OCI-LY3 (cell line): ENCODE measurements at regions not wholly inside any gene's neighbourhood (a gene's known extent, or its start where the extent isn't known, plus 50 kb on each side); places are given as distances from the start of the nearest gene placed in this dataset.

Source experiments
- H2AFZ ChIP-seq: fragments of 200-600, 300-600 bp; shearing (Covaris generic); 2 replicates; pipeline ENCODE4 v1.6.0; 2014; ENCODE audit warnings: antibody characterized with exemption, low read depth, low read length
- H3K27ac ChIP-seq: fragments of 200-600, 300-600 bp; sonication (generic); 2 replicates; pipeline ENCODE4 v1.5.1; 2014; ENCODE audit warnings: mild to moderate bottlenecking, low read length, moderate library complexity, mixed read lengths
- H3K27me3 ChIP-seq: fragments of 200-600, 300-600 bp; sonication (generic); 2 replicates; pipeline ENCODE4 v1.6.1; 2014; ENCODE audit warnings: low read depth, low read length, mixed read lengths
- H3K36me3 ChIP-seq: fragments of 200-600, 300-600 bp; sonication (generic); replicated peaks from 2 replicates; pipeline ENCODE3; 2014; ENCODE audit warnings: low read depth, low read length, mixed read lengths
- H3K4me1 ChIP-seq: fragments of 300-600, 200-600 bp; sonication (generic); 2 replicates; pipeline ENCODE4 v1.6.1; 2014; ENCODE audit warnings: low read length, mixed read lengths
- H3K4me2 ChIP-seq: fragments of 200-600, 300-600 bp; sonication (generic); 2 replicates; pipeline ENCODE4 v1.6.1; 2014; ENCODE audit warnings: low read length, mixed read lengths
- H3K4me3 ChIP-seq: fragments of 300-600, 200-600 bp; sonication (generic); 2 replicates; pipeline ENCODE4 v1.5.1; 2014; ENCODE audit warnings: antibody characterized with exemption, mild to moderate bottlenecking, low read length, moderate library complexity
- H3K79me2 ChIP-seq: fragments of 300-600, 200-600 bp; shearing (Covaris generic); 2 replicates; pipeline ENCODE4 v1.6.1; 2014; ENCODE audit warnings: mild to moderate bottlenecking, low read length, mixed read lengths
- H3K9ac ChIP-seq: fragments of 300-600, 200-600 bp; shearing (Covaris generic); 2 replicates; pipeline ENCODE4 v1.6.0; 2014; ENCODE audit warnings: mild to moderate bottlenecking, low read length, moderate library complexity
- H3K9me3 ChIP-seq: fragments of 200-600, 300-600 bp; shearing (Covaris generic); 2 replicates; pipeline ENCODE4 v1.6.1; 2014; ENCODE audit warnings: low read length, mixed read lengths; ENCODE audit not compliant: insufficient read depth
- H4K20me1 ChIP-seq: fragments of 200-600, 300-600 bp; sonication (generic); 2 replicates; pipeline ENCODE4 v1.6.1; 2016; ENCODE audit warnings: low read length, mixed read lengths; ENCODE audit not compliant: insufficient read depth
- EZH2phosphoT487 ChIP-seq: fragments of 200-600 bp; shearing (Covaris generic); IDR thresholded peaks from 2 replicates; pipeline ENCODE4 v1.6.1; 2018; ENCODE audit warnings: antibody characterized with exemption, mixed run types, low read depth
- TF ChIP-seq, protein P1 (sequence below): fragments of 200-600, 300-600 bp; sonication (generic); IDR thresholded peaks from 2 replicates; pipeline ENCODE4 v1.5.1; 2014; ENCODE audit warnings: antibody characterized with exemption, low read length, low read depth

- Histone ChIP-seq H3K4me3 (no peak overlapping the region), H3K27ac (no peak overlapping the region), H3K4me1 (no peaks in the 10 kb centered on the region), H3K9ac (no peak overlapping the region), H2AFZ (no peak overlapping the region), H3K79me2 (no peaks in the 10 kb centered on the region), H3K4me2 (no peak overlapping the region), H3K9me3 (no peaks in the 10 kb centered on the region), H3K36me3 (no peaks in the 10 kb centered on the region), H4K20me1 (no peaks in the 10 kb centered on the region), H3K27me3 (peaks cover 41% of the 10 kb centered on the region)
- TF ChIP-seq EZH2phosphoT487 = no peak
- TF ChIP-seq, protein P1, sequence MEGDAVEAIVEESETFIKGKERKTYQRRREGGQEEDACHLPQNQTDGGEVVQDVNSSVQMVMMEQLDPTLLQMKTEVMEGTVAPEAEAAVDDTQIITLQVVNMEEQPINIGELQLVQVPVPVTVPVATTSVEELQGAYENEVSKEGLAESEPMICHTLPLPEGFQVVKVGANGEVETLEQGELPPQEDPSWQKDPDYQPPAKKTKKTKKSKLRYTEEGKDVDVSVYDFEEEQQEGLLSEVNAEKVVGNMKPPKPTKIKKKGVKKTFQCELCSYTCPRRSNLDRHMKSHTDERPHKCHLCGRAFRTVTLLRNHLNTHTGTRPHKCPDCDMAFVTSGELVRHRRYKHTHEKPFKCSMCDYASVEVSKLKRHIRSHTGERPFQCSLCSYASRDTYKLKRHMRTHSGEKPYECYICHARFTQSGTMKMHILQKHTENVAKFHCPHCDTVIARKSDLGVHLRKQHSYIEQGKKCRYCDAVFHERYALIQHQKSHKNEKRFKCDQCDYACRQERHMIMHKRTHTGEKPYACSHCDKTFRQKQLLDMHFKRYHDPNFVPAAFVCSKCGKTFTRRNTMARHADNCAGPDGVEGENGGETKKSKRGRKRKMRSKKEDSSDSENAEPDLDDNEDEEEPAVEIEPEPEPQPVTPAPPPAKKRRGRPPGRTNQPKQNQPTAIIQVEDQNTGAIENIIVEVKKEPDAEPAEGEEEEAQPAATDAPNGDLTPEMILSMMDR = no peak
Measured at GRCh38 chr22:34769361-34769760, 296.6 kb upstream of the ISX start.

GRCh38 chr22:34776817-34777216 is 289.1 kb upstream of the ISX start:
- H3K4me3 ChIP-seq = no peak overlapping the region

GRCh38 chr22:34781681-34782080 is 284.3 kb upstream of the ISX start:
- TF ChIP-seq EZH2phosphoT487 = no peak
- Histone ChIP-seq H2AFZ (no peak overlapping the region), H3K79me2 (no peaks in the 10 kb centered on the region), H3K4me1 (no peaks in the 10 kb centered on the region), H3K9me3 (no peaks in the 10 kb centered on the region), H3K36me3 (no peaks in the 10 kb centered on the region), H3K27ac (no peak overlapping the region), H3K4me3 (no peak overlapping the region), H3K27me3 (no peaks in the 10 kb centered on the region), H3K9ac (no peak overlapping the region), H4K20me1 (no peaks in the 10 kb centered on the region), H3K4me2 (no peak overlapping the region)

More at GRCh38 chr22:34776817-34777216, 289.1 kb upstream of the ISX start:
- Histone ChIP-seq H4K20me1 (no peaks in the 10 kb centered on the region), H3K27me3 (0 out of 2 replicates have a peak, but pooled peaks cover 4% of the 10 kb centered on the region), H3K4me2 (no peak overlapping the region), H3K9ac (no peak overlapping the region), H2AFZ (no peak overlapping the region), H3K27ac (no peak overlapping the region), H3K9me3 (no peaks in the 10 kb centered on the region), H3K79me2 (no peaks in the 10 kb centered on the region), H3K36me3 (no peaks in the 10 kb centered on the region), H3K4me1 (no peaks in the 10 kb centered on the region)
- TF ChIP-seq, protein P1 = no peak
- no peak for TF ChIP-seq EZH2phosphoT487

DNA sequence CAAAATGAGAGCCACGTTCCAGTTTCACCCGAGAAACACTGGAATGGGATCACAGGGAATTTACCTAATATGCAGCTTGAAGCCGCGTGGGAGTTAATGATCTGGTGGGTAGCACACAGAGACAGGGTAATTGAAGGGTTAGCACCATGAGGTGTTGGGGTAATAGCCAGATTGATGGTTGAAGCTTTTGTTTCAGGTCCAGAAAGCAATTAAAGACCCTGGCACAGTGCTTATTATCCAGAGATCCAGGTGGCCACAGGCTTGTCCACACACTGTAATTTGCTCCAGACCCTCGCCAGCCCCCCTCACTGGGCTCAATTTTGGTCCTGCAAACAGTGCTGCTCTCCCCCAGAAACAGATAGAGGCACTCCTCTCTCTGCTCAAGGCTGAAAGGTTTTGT is 282.5 kb upstream of the ISX start:
- Histone ChIP-seq H3K4me3 (no peak overlapping the region), H3K9ac (no peak overlapping the region), H3K4me1 (no peaks in the 10 kb centered on the region), H2AFZ (no peak overlapping the region), H3K9me3 (no peaks in the 10 kb centered on the region), H3K36me3 (no peaks in the 10 kb centered on the region), H3K27me3 (no peaks in the 10 kb centered on the region), H3K79me2 (no peaks in the 10 kb centered on the region), H3K4me2 (no peak overlapping the region), H4K20me1 (no peaks in the 10 kb centered on the region), H3K27ac (no peak overlapping the region)
- TF ChIP-seq EZH2phosphoT487 = no peak
- TF ChIP-seq, protein P1 = no peak

DNA sequence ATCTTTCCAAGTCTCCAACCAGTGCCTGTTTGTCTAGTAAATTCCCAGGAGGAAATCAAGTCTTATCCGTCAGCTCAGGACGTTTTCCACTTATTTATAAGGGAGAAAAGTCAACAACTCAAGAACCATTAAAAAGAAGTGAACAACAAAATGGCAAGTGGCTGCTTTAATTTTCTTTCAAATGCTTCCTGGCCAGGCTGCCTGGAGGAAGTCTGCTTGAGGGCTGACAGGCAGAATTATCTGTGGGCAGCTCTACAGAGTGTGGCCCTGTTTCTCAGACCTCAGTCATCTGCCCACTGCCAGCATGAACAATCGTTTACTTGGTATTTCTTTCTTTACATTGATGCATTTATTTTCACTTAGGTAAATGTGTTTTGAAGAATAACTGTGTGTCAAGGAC is 281.9 kb upstream of the ISX start:
- Histone ChIP-seq H4K20me1 (no peaks in the 10 kb centered on the region), H3K4me1 (no peaks in the 10 kb centered on the region), H3K79me2 (no peaks in the 10 kb centered on the region), H3K4me3 (no peak overlapping the region), H3K9ac (no peak overlapping the region), H3K4me2 (no peak overlapping the region), H3K36me3 (no peaks in the 10 kb centered on the region), H2AFZ (no peak overlapping the region), H3K27ac (no peak overlapping the region), H3K27me3 (no peaks in the 10 kb centered on the region), H3K9me3 (no peaks in the 10 kb centered on the region)
- TF ChIP-seq, protein P1 = no peak
- no peak for TF ChIP-seq EZH2phosphoT487
